GM06990 (cell line): ENCODE measurements at regions not wholly inside any gene's neighbourhood (a gene's known extent, or its start where the extent isn't known, plus 50 kb on each side); places are given as distances from the start of the nearest gene placed in this dataset.

Source experiments
- DNase-seq: peaks from one replicate; pipeline ENCODE4 v3.0.0-alpha.2; 2011; ENCODE audit not compliant: insufficient read length; ENCODE audit errors: extremely low read depth
- H3K27me3 ChIP-seq: replicated peaks from 2 replicates; pipeline ENCODE4 v1.6.0; 2011; ENCODE audit warnings: low read length; ENCODE audit not compliant: control insufficient read depth, insufficient read depth
- H3K36me3 ChIP-seq: 2 replicates; pipeline ENCODE4 v1.5.1; 2011; ENCODE audit warnings: low read length; ENCODE audit not compliant: control insufficient read depth, insufficient read depth
- H3K4me3 ChIP-seq: replicated peaks from 2 replicates; pipeline ENCODE4 v1.5.1; 2011; ENCODE audit warnings: low read depth, mild to moderate bottlenecking, control low read depth, low read length
- TF ChIP-seq, protein P1 (sequence below): IDR thresholded peaks from 2 replicates; pipeline ENCODE4 v1.5.1; 2011; ENCODE audit warnings: low read length, control low read depth, mild to moderate bottlenecking, inconsistent platforms; ENCODE audit not compliant: insufficient read depth, poor library complexity, severe bottlenecking

DNA sequence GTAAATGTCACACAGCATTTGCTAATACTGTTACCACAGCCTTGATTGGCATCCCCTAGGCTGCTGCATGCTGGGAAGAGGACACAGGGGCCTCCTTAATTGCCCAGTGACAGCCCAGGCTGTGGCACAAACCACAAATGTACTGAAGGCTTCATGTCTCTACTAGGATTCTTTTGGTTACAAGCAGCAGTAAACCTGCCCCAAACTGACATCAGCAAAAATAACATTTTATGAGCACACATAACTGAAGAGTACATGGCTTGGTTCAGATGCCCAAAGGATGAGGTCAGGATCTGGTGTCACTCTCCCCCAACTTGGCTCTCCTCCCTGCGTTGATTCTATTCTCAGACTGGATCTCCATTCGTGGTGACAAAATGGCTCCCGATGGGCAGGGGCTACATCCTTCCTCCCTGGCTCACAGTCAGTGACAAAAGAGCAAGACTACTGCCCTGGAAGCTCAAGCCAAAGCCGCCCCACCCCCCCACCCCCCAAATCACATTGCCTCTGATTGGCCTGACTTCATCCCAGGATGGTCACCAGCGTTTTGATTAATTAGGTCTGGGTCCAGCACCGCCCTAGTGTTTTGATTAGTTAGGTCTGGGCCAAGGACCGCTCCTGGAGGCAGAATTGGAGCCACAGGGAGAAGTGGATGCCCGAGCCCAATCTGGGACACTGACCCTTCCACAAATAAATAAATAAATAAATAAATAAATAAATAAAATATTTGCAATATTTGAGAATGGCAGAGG, 180.5 kb upstream of the RBPJ start:
- TF ChIP-seq, protein P1, sequence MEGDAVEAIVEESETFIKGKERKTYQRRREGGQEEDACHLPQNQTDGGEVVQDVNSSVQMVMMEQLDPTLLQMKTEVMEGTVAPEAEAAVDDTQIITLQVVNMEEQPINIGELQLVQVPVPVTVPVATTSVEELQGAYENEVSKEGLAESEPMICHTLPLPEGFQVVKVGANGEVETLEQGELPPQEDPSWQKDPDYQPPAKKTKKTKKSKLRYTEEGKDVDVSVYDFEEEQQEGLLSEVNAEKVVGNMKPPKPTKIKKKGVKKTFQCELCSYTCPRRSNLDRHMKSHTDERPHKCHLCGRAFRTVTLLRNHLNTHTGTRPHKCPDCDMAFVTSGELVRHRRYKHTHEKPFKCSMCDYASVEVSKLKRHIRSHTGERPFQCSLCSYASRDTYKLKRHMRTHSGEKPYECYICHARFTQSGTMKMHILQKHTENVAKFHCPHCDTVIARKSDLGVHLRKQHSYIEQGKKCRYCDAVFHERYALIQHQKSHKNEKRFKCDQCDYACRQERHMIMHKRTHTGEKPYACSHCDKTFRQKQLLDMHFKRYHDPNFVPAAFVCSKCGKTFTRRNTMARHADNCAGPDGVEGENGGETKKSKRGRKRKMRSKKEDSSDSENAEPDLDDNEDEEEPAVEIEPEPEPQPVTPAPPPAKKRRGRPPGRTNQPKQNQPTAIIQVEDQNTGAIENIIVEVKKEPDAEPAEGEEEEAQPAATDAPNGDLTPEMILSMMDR, result no peak
- DNase-seq, result no peak
- no peak overlapping the region for H3K4me3 ChIP-seq
- no peaks in the 10 kb centered on the region for H3K27me3 ChIP-seq
- no peaks in the 10 kb centered on the region for H3K36me3 ChIP-seq

DNA sequence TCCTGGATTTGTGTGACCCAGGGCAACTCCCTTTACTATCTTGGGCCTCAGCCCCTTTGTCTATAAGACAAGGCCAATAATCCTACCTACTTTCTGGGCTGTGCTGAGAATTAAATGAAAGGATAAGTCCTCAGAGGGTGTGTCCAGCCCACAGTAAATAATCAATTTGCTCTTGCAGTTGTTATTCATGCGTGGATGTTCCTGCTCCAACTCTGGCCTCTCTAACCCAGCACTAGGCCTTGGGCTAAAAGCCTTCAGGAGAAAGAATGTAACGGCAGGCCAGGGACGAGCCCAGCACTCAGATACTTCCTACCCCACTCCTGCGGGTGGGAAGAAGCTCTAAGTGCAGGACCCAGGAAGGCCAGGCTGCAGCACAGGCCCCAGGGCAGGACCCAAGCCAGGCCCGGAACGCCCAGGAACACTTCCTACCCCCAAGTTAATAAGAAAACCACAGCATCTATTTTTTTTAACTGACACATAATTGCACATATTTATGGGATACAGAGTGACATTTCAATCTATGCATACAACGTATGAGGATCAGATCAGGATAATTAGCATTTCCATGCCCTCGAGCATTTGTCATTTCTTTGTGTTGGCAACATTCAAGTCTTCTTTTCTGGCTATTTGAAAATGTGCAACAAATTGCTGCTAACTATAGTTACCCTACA, 179.6 kb upstream of the RBPJ start:
- no peak for DNase-seq
- no peaks in the 10 kb centered on the region for H3K27me3 ChIP-seq
- TF ChIP-seq, protein P1, result no peak
- H3K36me3 ChIP-seq, result no peaks in the 10 kb centered on the region
- H3K4me3 ChIP-seq, result no peak overlapping the region

DNA sequence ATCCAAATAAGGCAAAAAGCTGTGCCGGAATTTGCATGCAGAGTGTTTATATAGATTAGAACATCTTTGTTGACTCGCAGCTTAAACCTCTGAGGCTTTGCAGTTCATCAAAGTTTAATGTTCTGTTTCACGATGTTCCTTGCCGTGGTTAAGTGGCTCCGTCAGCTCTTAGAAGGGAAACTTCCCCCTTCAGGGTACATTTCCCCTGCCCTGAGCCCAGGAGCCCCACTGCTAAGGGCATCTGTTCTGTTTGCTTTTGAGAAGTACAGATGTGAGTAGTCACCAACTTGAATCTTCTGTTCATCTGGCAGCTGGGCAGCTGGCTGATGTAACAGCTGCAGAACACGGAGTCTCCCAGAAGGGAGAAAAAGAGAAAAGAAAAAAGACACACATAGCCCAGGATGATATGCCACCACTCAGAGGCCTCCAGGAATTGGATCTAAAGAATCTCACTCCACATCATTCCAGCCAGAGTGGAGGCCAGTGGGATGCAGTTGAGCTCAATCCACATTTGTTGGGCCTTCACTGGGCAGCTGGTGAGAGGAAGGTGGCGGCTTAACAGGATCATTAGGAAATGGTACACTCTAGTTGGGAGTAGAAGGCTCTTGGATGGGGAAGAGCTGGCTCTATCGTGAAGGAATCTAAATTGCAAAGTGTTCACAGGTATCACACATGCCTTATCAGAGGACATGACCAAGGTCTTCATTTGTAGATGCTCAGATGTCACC, 178.7 kb upstream of the RBPJ start:
- no peak for DNase-seq
- TF ChIP-seq, protein P1, result no peak
- H3K4me3 ChIP-seq, result no peak overlapping the region
- no peaks in the 10 kb centered on the region for H3K36me3 ChIP-seq
- H3K27me3 ChIP-seq, result no peaks in the 10 kb centered on the region

DNA sequence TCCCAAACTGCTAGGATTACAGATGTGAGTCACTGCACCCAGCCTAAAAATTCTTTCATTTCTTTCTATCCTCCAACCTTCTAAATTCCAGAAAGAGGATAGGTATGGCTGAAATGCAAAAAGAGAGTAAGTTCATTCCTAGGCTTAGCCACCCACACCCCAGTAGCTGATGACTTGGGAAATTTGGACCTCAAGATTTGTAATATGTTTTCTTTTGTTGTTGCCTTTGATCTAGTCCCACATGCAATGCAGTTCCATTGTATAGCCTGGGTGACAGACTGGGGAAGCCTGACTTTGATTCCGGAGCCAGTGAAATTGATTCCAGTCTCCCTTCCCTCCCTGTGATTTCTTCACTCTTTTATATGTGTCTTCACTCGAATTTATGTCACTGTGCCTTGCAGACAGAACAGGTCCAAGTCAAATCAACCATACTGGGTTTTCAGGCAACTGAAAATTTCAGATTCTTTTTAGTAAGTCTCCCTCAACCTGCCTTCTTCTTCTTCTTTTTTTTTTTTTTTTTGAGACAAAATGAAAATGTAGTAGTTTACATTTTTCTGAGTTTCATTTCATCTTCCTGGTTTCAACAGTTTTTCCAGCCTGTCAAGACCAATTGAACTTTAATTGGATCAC, 176.2 kb upstream of the RBPJ start:
- Histone ChIP-seq H3K4me3 (no peak overlapping the region), H3K27me3 (no peaks in the 10 kb centered on the region), H3K36me3 (no peaks in the 10 kb centered on the region)
- DNase-seq, result no peak
- TF ChIP-seq, protein P1, result no peak

DNA sequence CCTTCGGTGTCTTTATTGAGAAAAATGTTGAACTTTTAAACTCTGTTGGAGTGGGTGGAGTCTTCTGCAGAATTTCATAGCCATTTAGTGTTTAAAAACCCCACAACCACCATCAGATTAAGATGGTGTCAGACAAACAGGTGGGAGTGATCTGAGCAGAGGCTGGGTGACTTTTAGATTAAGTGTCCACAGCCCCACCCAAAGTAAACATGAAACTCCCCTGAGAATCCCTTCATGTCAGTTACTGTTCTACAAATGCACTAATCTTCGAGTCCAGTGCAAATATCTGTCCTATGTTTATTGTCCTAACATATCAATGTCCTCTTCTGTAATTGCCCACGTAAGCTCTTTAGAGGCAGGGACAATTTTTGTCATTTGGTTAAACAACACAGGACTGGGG, 175.6 kb upstream of the RBPJ start:
- no peaks in the 10 kb centered on the region for H3K36me3 ChIP-seq
- TF ChIP-seq, protein P1, result no peak
- H3K4me3 ChIP-seq, result no peak overlapping the region
- no peaks in the 10 kb centered on the region for H3K27me3 ChIP-seq
- DNase-seq, result no peak
